ENCODE measurements at regions not wholly inside any gene's neighbourhood (a gene's known extent, or its start where the extent isn't known, plus 50 kb on each side); places are given as distances from the start of the nearest gene placed in this dataset.

DNA sequence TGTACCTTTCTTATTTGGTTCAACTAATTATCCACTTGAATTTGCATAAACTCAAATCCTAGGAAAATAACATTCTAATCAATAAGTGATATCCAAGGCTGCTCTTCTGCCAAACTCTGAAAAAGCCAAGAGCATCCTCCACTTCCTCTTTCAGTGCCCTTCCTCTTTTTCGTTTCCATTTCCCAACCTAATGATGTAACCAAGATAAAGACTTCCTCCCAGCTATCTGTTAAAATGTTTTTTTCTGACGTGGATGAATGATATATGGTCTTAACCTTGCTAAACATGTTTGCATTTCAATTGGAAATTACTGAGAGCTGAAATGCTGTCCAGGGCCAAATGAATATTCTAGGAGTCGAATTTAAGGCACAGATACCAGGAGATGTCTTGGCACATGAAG is 459.5 kb upstream of the PDE3A start:
- TF ChIP-seq, protein P1, sequence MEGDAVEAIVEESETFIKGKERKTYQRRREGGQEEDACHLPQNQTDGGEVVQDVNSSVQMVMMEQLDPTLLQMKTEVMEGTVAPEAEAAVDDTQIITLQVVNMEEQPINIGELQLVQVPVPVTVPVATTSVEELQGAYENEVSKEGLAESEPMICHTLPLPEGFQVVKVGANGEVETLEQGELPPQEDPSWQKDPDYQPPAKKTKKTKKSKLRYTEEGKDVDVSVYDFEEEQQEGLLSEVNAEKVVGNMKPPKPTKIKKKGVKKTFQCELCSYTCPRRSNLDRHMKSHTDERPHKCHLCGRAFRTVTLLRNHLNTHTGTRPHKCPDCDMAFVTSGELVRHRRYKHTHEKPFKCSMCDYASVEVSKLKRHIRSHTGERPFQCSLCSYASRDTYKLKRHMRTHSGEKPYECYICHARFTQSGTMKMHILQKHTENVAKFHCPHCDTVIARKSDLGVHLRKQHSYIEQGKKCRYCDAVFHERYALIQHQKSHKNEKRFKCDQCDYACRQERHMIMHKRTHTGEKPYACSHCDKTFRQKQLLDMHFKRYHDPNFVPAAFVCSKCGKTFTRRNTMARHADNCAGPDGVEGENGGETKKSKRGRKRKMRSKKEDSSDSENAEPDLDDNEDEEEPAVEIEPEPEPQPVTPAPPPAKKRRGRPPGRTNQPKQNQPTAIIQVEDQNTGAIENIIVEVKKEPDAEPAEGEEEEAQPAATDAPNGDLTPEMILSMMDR (conservative IDR thresholded peaks at IDR 0.05; ENCODE audit: low read depth, low read length), result no peak
- TF ChIP-seq POLR2A (IDR thresholded peaks at IDR 0.05; ENCODE audit: low read depth, low read length), result no peak
- no peak for TF ChIP-seq RCOR1 (IDR thresholded peaks at IDR 0.05; ENCODE audit: insufficient replicate concordance, low read length)
- TF ChIP-seq, protein P2, sequence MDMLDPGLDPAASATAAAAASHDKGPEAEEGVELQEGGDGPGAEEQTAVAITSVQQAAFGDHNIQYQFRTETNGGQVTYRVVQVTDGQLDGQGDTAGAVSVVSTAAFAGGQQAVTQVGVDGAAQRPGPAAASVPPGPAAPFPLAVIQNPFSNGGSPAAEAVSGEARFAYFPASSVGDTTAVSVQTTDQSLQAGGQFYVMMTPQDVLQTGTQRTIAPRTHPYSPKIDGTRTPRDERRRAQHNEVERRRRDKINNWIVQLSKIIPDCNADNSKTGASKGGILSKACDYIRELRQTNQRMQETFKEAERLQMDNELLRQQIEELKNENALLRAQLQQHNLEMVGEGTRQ (IDR thresholded peaks at IDR 0.05; ENCODE audit: low read depth, low read length), result no peak
- TF ChIP-seq BHLHE40 (IDR thresholded peaks at IDR 0.05; ENCODE audit: low read depth, low read length), result no peak
- TF ChIP-seq RAD21 (IDR thresholded peaks at IDR 0.05; ENCODE audit: low read length), result no peak
- no peak for TF ChIP-seq CEBPB (IDR thresholded peaks at IDR 0.05; ENCODE audit: low read depth, low read length)
- no peak for TF ChIP-seq MAFK (IDR thresholded peaks at IDR 0.05; ENCODE audit: low read depth, low read length)
